ENCODE measurements at regions not wholly inside any gene's neighbourhood (a gene's known extent, or its start where the extent isn't known, plus 50 kb on each side); places are given as distances from the start of the nearest gene placed in this dataset.

DNA sequence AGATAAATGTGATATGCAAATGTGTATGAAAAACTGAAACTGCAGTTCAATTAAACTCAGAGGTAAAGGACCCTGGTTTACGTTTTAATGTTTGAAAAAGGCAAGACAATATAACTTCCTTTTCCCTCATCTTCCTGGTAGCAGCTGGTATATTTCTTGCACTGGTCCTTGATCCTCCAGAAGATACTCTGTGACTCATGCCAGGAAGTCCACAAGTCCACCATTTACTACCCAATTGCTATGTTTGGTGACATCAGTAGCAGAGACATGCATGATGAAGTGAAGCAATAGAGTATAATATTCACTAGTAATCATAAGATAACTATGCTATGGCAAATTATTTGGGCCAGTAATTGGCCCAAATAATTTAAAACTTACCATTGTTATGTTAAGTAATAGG, 774.5 kb upstream of the NEGR1 start:
- intact Hi-C loops (cut with micrococcal nuclease; ENCODE audit: unreplicated experiment): no loop called here
- no peaks in the 10 kb centered on the region for H3K27me3 Mint-ChIP-seq (ENCODE audit: insufficient read depth, unreplicated experiment)
- no peak for DNase-seq
- no peak overlapping the region for H3K27ac Mint-ChIP-seq (ENCODE audit: unreplicated experiment)
- no peaks in the 10 kb centered on the region for H3K9me3 ChIP-seq
- H3K4me3 Mint-ChIP-seq (ENCODE audit: unreplicated experiment): no peak overlapping the region
- ChIA-PET POLR2A (no interaction called here), CTCF (no interaction called here)
- BruUV-seq (replicated peaks): no TSS peak
- no peaks in the 10 kb centered on the region for H3K27me3 ChIP-seq (replicated peaks; ENCODE audit: control insufficient read depth, insufficient read depth, low read length)
- H3K36me3 Mint-ChIP-seq (ENCODE audit: insufficient read depth, unreplicated experiment): no peaks in the 10 kb centered on the region
- H3K4me3 ChIP-seq (ENCODE audit: low read depth, low read length): no peak overlapping the region
- no peaks in the 10 kb centered on the region for H3K4me1 Mint-ChIP-seq (ENCODE audit: low read depth, unreplicated experiment)
- H3K4me1 ChIP-seq: no peaks in the 10 kb centered on the region
- H3K9me3 Mint-ChIP-seq (ENCODE audit: unreplicated experiment): no peaks in the 10 kb centered on the region
- no peaks in the 10 kb centered on the region for H3K36me3 ChIP-seq (ENCODE audit: control insufficient read depth, insufficient read depth, low read length)
- TF ChIP-seq, protein P1, sequence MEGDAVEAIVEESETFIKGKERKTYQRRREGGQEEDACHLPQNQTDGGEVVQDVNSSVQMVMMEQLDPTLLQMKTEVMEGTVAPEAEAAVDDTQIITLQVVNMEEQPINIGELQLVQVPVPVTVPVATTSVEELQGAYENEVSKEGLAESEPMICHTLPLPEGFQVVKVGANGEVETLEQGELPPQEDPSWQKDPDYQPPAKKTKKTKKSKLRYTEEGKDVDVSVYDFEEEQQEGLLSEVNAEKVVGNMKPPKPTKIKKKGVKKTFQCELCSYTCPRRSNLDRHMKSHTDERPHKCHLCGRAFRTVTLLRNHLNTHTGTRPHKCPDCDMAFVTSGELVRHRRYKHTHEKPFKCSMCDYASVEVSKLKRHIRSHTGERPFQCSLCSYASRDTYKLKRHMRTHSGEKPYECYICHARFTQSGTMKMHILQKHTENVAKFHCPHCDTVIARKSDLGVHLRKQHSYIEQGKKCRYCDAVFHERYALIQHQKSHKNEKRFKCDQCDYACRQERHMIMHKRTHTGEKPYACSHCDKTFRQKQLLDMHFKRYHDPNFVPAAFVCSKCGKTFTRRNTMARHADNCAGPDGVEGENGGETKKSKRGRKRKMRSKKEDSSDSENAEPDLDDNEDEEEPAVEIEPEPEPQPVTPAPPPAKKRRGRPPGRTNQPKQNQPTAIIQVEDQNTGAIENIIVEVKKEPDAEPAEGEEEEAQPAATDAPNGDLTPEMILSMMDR (IDR thresholded peaks at IDR 0.05; ENCODE audit: insufficient read depth in 1 of 2, low read depth in 1 of 2, low read length in 1 of 2, severe bottlenecking in 1 of 2, unreplicated experiment in 1 of 2): no peak

DNA sequence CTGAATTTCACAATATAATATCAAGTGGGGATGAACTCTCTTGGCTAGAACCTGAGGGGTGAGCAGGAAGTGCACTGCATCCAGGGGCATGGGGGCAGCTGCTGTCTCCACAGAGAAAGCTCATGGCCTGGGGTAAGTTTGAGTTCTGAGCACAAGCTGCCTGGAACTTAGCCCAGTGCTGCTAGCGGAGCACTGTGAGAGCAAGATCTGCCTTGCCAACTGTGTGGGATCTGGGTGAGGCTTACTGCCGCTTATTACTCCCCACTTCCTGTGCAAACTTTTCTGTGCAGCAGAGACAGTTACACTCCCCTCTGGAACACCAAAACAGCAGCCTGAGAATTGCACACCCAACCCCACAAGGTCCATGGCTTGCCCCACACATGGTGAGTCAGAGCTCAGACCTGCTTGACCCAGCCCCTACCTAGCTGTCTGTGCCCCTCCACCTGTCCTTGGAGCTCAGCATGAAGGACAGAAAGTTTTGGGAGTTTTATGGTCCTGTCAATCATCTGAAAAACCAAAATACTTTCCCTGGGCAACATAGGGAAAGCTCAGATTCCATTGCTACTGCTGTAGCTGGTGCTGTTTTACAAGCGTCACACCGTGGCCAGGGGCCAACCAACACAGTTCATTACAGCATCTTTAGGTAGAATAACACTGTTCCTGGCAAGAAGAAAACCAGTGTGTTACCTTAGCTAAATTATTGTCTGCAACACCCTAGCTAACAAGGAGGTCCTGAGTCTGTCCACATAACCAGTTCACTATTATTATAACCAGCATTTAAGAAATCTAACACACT, 762.1 kb upstream of the NEGR1 start:
- Histone ChIP-seq H3K27me3 (replicated peaks; ENCODE audit: control insufficient read depth, insufficient read depth, low read length) (no peaks in the 10 kb centered on the region), H3K9me3 (no peaks in the 10 kb centered on the region), H3K36me3 (ENCODE audit: control insufficient read depth, insufficient read depth, low read length) (no peaks in the 10 kb centered on the region), H3K4me3 (ENCODE audit: low read depth, low read length) (no peak overlapping the region), H3K4me1 (no peaks in the 10 kb centered on the region)
- Mint-ChIP-seq H3K9me3 (ENCODE audit: unreplicated experiment) (no peaks in the 10 kb centered on the region), H3K27me3 (ENCODE audit: insufficient read depth, unreplicated experiment) (no peaks in the 10 kb centered on the region), H3K4me1 (ENCODE audit: low read depth, unreplicated experiment) (no peaks in the 10 kb centered on the region), H3K36me3 (ENCODE audit: insufficient read depth, unreplicated experiment) (no peaks in the 10 kb centered on the region), H3K4me3 (ENCODE audit: unreplicated experiment) (no peak overlapping the region), H3K27ac (ENCODE audit: unreplicated experiment) (no peak overlapping the region)
- intact Hi-C loops (cut with micrococcal nuclease; ENCODE audit: unreplicated experiment): no loop called here
- BruUV-seq (replicated peaks): no TSS peak
- CTCF ChIA-PET: no interaction called here
- TF ChIP-seq, protein P1 (IDR thresholded peaks at IDR 0.05; ENCODE audit: insufficient read depth in 1 of 2, low read depth in 1 of 2, low read length in 1 of 2, severe bottlenecking in 1 of 2, unreplicated experiment in 1 of 2): no peak
- no peak for DNase-seq
- POLR2A ChIA-PET: no interaction called here

DNA sequence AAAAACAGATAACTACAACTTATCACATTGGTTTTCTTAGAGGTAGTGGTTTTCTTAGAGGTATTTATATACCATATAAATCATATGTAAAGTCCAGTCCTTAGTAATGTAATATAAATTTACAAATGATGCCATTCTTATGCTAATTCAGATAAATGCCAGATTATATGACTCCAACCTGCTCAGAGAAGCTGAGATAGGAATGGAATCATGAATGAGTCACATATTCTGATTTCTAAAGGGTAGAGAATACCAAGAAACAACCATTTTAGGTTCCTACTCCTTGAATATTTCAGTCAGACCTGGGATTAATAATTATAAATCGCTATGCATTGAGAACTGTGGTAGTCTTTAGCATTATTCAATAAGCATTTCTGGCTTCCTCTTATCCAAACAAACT, 760.1 kb upstream of the NEGR1 start:
- Histone ChIP-seq H3K4me1 (no peaks in the 10 kb centered on the region), H3K4me3 (ENCODE audit: low read depth, low read length) (no peak overlapping the region), H3K9me3 (no peaks in the 10 kb centered on the region), H3K36me3 (ENCODE audit: control insufficient read depth, insufficient read depth, low read length) (no peaks in the 10 kb centered on the region), H3K27me3 (replicated peaks; ENCODE audit: control insufficient read depth, insufficient read depth, low read length) (no peaks in the 10 kb centered on the region)
- ChIA-PET CTCF (no interaction called here), POLR2A (no interaction called here)
- no peak overlapping the region for H3K27ac Mint-ChIP-seq (ENCODE audit: unreplicated experiment)
- DNase-seq: no peak
- no peaks in the 10 kb centered on the region for H3K36me3 Mint-ChIP-seq (ENCODE audit: insufficient read depth, unreplicated experiment)
- no TSS peak for BruUV-seq (replicated peaks)
- TF ChIP-seq, protein P1 (IDR thresholded peaks at IDR 0.05; ENCODE audit: insufficient read depth in 1 of 2, low read depth in 1 of 2, low read length in 1 of 2, severe bottlenecking in 1 of 2, unreplicated experiment in 1 of 2): no peak
- intact Hi-C loops (cut with micrococcal nuclease; ENCODE audit: unreplicated experiment): no loop called here
- H3K27me3 Mint-ChIP-seq (ENCODE audit: insufficient read depth, unreplicated experiment): no peaks in the 10 kb centered on the region
- H3K4me1 Mint-ChIP-seq (ENCODE audit: low read depth, unreplicated experiment): no peaks in the 10 kb centered on the region
- no peaks in the 10 kb centered on the region for H3K9me3 Mint-ChIP-seq (ENCODE audit: unreplicated experiment)
- no peak overlapping the region for H3K4me3 Mint-ChIP-seq (ENCODE audit: unreplicated experiment)
